LNCaP clone FGC (cell line): ENCODE measurements at regions not wholly inside any gene's neighbourhood (a gene's known extent, or its start where the extent isn't known, plus 50 kb on each side); places are given as distances from the start of the nearest gene placed in this dataset.

Source experiments
- DNase-seq: peaks from one replicate; pipeline ENCODE4 v3.0.0-alpha.2; 2011; ENCODE audit warnings: low read depth
- H3K4me3 ChIP-seq: 2 replicates; pipeline ENCODE4 v1.5.1; 2011; ENCODE audit warnings: mild to moderate bottlenecking, low read depth, low read length, control low read depth
- CTCF ChIP-seq: IDR thresholded peaks from 2 replicates; pipeline ENCODE4 v1.5.1; 2012; ENCODE audit warnings: mild to moderate bottlenecking; ENCODE audit not compliant: control insufficient read depth, insufficient read depth; ENCODE audit errors: extremely low read depth

- no peak for TF ChIP-seq CTCF
- DNase-seq: no peak
- no peak overlapping the region for H3K4me3 ChIP-seq
Measured at GRCh38 chr2:14313341-14313740, 319.2 kb upstream of the LRATD1 start.

- TF ChIP-seq CTCF: no peak
- H3K4me3 ChIP-seq: no peak overlapping the region
- DNase-seq: no peak
Measured at GRCh38 chr2:14316594-14316993, 315.9 kb upstream of the LRATD1 start.

- no peak for DNase-seq
- no peak overlapping the region for H3K4me3 ChIP-seq
- TF ChIP-seq CTCF: no peak
Measured at GRCh38 chr2:14321357-14321756, 311.2 kb upstream of the LRATD1 start.

- TF ChIP-seq CTCF: no peak
- H3K4me3 ChIP-seq: no peak overlapping the region
- DNase-seq: no peak
Measured at GRCh38 chr2:14322306-14322705, 310.2 kb upstream of the LRATD1 start.

GRCh38 chr2:14324308-14324707, 308.2 kb upstream of the LRATD1 start:
- no peak for TF ChIP-seq CTCF
- no peak for DNase-seq
- H3K4me3 ChIP-seq: no peak overlapping the region

- H3K4me3 ChIP-seq: no peak overlapping the region
- no peak for DNase-seq
- no peak for TF ChIP-seq CTCF
Measured at GRCh38 chr2:14330884-14331283, 301.6 kb upstream of the LRATD1 start.

GRCh38 chr2:14336759-14337382, 295.6 kb upstream of the LRATD1 start:
- no peak for DNase-seq
- TF ChIP-seq CTCF: no peak
- H3K4me3 ChIP-seq: no peak overlapping the region
